Activated CD4-positive, alpha-beta T cell treated with anti-CD3 and anti-CD28 coated beads for 36 hours (primary cell): ENCODE measurements at regions not wholly inside any gene's neighbourhood (a gene's known extent, or its start where the extent isn't known, plus 50 kb on each side); places are given as distances from the start of the nearest gene placed in this dataset.
A peak's percentile ranks its signal among the peaks of the same experiment; 100 is the strongest.
"Not testable (repeated sequence)": the region's sequence is repeated elsewhere in the genome, so short reads cannot be mapped to it uniquely, and the experiment has no call there.

Experiments
- ATAC-seq: fragments of 200-7000 bp; cut with Tn5 transposase; one replicate; pipeline ENCODE4 v1.10.0; 2021; ENCODE audit warnings: mild to moderate bottlenecking, moderate library complexity
- CTCF ChIA-PET: fragments of 350-600 bp; sonication (Branson Sonifier 250); formaldehyde crosslinking; loops from one replicate; lab custom pipeline; 2021; ENCODE audit warnings: antibody characterized with exemption; lab: Charles Lee
- POLR2A ChIA-PET: fragments of 350-600 bp; sonication (Branson Sonifier 250); formaldehyde crosslinking; loops from one replicate; lab custom pipeline; 2021; ENCODE audit warnings: antibody characterized with exemption, inconsistent platforms; lab: Charles Lee
- DNase-seq: peaks from one replicate; pipeline ENCODE4 v3.0.0-alpha.2; 2020
- H3K27ac Mint-ChIP-seq: one replicate; pipeline ENCODE4 v1.8.0; 2021; ENCODE audit warnings: mixed read lengths
- H3K27me3 Mint-ChIP-seq: one replicate; pipeline ENCODE4 v1.8.0; 2021; ENCODE audit warnings: mixed read lengths
- H3K36me3 Mint-ChIP-seq: one replicate; pipeline ENCODE4 v1.8.0; 2021; ENCODE audit warnings: low read depth, mixed read lengths
- H3K4me1 Mint-ChIP-seq: one replicate; pipeline ENCODE4 v1.8.0; 2021; ENCODE audit warnings: mixed read lengths
- H3K4me3 Mint-ChIP-seq: one replicate; pipeline ENCODE4 v1.8.0; 2021; ENCODE audit warnings: mild to moderate bottlenecking, moderate library complexity, mixed read lengths
- H3K9me3 Mint-ChIP-seq: one replicate; pipeline ENCODE4 v1.8.0; 2021; ENCODE audit warnings: low read depth, mixed read lengths
- intact Hi-C, 2 experiments: fragments of 100-400 bp; cut with DNase I in 1 of 2; cut with micrococcal nuclease in 1 of 2; formaldehyde crosslinking; loops; one replicate each; pipeline versions ENCODE4 v1.14.2 to v1.15.1; 2022 to 2024; cut with DNase I, micrococcal nuclease

DNA sequence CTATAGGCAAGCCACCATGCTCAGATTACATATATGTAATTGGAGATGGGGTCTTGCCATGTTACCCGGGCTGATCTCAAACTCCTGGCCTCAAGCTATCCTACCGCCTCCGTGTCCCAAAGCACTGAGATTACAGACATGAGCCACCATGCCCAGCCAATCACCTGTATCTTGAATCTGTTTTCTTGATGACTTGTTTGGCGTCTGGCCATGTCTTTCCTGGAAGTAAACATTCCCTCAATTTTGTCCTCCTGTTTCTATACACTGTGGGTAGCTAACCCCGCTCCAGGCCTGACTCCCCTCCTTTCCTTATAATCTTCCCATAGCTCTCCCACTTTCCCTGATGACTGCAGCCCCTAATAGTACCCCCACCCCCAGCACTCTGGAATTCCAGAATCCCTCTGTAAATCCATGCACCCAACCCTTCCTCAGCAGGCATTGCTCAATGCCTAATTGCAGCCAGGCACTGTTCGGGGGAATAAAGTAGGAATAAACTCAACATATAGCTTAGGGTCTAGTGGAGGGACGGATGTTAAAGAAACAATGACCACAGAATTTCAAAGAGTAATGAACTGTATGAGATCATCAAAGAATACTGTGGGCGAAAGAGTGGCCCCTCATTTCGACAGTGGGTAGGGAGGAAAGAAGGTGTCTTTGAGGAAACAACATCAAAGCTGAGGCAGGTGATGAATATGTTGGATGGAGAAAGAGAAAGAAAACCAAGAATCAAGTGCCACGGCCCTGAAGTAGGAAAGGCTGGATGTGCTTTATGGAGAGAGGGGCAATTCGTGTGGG is 161.5 kb downstream of the ADSS2 start:
- ChIA-PET CTCF (interaction anchor here (3.3 kb wide), 1 partner anchor 9 kb away, joined by 13 read pairs; no protein-coding TSS in a partner anchor), POLR2A (no interaction called here)
- Mint-ChIP-seq H3K4me3 (no peak overlapping the region), H3K4me1 (peaks cover 10% of the 10 kb centered on the region), H3K27ac (no peak overlapping the region), H3K36me3 (no peaks in the 10 kb centered on the region), H3K27me3 (no peaks in the 10 kb centered on the region), H3K9me3 (peaks cover 5% of the 10 kb centered on the region)
- no peak for ATAC-seq
- intact Hi-C loops, result no loop called here
- no peak for DNase-seq

DNA sequence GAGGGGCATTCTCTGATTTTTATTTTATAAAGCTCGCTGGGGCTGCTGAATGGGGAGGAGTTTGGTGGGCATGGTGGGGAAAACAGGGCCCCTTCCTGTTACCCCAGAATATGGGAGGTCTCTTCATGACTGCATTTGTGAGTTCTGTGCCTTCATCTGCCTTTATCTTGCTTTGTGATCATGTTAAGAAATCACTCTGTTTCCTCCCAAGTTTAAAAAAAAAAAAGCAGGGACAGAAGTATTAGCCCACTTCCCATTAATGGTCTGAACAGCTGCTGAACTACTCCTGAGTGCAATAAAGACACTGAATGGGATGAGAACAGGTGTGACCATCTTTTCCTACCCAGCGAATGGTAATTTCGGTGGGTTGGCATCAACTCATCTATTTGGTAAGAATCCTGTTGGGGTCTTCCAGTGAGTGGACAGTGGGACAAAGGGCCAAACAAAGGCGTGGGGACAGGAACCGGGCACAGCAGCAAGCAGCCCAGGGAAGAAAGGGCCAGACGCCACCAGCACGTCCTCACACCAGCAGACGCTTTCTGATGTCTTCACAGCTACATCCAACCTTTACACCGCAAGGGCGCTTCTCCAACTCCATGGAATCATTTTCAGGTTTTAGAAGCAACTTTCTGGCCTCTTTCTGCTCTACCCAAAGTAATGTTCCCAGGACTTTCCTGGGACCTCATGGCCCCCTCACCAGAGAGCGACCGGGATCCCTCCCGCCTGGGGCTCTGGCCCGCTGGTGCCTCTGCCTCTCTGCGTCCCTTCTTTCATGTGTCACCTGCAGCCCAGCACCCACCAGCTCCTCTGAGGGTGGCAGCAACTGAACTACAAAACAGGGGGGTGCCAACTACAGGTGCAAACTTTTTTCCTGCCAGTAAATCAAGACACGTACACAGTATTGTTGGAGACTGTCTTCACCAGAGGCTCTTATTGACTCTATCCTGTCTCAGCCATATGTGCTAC is 160.2 kb downstream of the ADSS2 start:
- Mint-ChIP-seq H3K36me3 (no peaks in the 10 kb centered on the region), H3K4me3 (no peak overlapping the region), H3K27ac (no peak overlapping the region), H3K4me1 (peaks cover 10% of the 10 kb centered on the region), H3K9me3 (peaks cover 5% of the 10 kb centered on the region), H3K27me3 (no peaks in the 10 kb centered on the region)
- ChIA-PET POLR2A (no interaction called here), CTCF (interaction anchor here (3.3 kb wide), 1 partner anchor 8 kb away, joined by 13 read pairs; no protein-coding TSS in a partner anchor)
- intact Hi-C loops, result no loop called here
- DNase-seq, result no peak
- ATAC-seq, result no peak

DNA sequence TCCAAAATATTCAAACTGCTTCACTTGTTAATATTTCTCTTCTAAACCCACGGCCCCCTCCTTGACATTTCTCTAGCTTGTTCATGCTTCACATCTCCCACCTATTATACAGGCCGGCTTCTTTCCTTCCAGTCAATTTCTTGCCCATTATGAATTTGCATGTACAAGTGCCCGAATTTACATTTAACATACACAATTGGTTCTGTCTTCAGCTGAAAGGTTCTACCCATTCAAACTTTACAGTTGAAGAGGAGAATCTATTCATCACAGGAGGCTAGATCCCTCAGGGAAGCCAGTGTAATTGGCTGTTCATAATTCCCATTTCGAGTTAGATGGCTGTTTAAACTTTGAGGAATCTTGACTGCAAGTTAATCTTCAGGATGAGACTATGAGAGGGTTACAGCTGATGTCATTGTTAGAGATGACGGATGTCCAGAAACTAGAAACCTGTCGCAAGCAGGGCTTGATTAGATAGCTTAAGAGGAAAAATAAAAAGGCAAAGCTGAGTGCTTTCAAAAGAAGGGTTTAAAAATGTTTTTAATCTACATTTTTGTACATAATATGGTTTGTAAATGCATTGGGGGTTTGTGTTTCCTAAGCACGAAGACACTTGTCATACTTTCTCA is 157.0 kb downstream of the ADSS2 start:
- Mint-ChIP-seq H3K4me1 (peaks cover 16% of the 10 kb centered on the region), H3K27me3 (no peaks in the 10 kb centered on the region), H3K36me3 (no peaks in the 10 kb centered on the region), H3K9me3 (no peaks in the 10 kb centered on the region), H3K4me3 (no peak overlapping the region), H3K27ac (no peak overlapping the region)
- no peak for DNase-seq
- no peak for ATAC-seq
- intact Hi-C loops, result no loop called here
- POLR2A ChIA-PET, result no interaction called here
- CTCF ChIA-PET, result interaction anchor here (1.6 kb wide), 1 partner anchor 11 kb away, joined by 5 read pairs; no protein-coding TSS in a partner anchor

DNA sequence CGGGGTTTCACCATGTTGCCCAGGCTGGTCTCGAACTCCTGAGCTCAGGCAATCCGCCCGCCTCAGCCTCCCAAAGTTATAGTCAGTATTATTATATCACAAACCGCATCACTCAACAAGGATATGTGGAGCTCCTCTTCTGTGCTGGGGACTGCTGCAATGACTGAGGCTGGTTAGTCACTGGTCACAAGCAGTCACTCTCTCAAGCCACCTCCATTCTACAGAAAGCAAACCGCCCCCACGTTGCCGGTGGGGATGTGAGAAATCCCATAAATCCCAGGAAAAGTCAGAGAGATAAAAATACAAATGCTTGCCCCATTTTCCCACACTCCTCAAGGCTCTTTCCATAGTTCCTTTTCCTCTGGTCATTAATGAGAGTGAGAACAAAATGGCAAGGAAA is 155.7 kb downstream of the ADSS2 start:
- H3K4me3 Mint-ChIP-seq, result no peak overlapping the region
- CTCF ChIA-PET, result no interaction called here

DNA sequence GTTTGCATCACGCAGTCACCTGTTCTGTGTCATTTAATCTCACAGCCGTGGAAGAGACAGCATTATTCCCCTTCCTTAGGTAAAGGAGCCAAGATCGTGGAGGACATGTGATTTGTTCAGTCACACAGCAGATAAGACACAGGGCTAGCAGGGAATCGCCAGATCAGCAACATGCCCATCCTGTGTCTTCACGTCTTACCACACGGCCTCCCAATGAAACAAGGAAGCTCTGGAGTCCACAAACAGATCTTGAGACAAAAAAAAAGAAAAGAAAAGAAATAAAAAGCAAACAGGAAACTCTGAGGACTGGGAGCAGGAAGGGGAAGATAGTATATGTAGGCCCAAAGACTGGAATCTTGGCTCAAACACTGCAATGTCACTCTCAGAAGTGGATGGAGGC is 155.3 kb downstream of the ADSS2 start:
- ChIA-PET POLR2A (no interaction called here), CTCF (interaction anchor here (0.7 kb wide), 1 partner anchor 375 kb away, joined by 3 read pairs; no protein-coding TSS in a partner anchor)
- Mint-ChIP-seq H3K9me3 (no peaks in the 10 kb centered on the region), H3K36me3 (no peaks in the 10 kb centered on the region), H3K27me3 (no peaks in the 10 kb centered on the region), H3K4me1 (peaks cover 8% of the 10 kb centered on the region), H3K4me3 (no peak overlapping the region), H3K27ac (no peak overlapping the region)
- intact Hi-C loops, result no loop called here
- ATAC-seq (no peak), DNase-seq (no peak)

More for the DNA sequence above, 155.7 kb downstream of the ADSS2 start:
- intact Hi-C loops, result no loop called here
- H3K36me3 Mint-ChIP-seq, result no peaks in the 10 kb centered on the region
- no peak for DNase-seq
- H3K9me3 Mint-ChIP-seq, result no peaks in the 10 kb centered on the region
- no peak overlapping the region for H3K27ac Mint-ChIP-seq
- peaks cover 12% of the 10 kb centered on the region for H3K4me1 Mint-ChIP-seq
- ATAC-seq, result no peak
- POLR2A ChIA-PET, result no interaction called here
- no peaks in the 10 kb centered on the region for H3K27me3 Mint-ChIP-seq

DNA sequence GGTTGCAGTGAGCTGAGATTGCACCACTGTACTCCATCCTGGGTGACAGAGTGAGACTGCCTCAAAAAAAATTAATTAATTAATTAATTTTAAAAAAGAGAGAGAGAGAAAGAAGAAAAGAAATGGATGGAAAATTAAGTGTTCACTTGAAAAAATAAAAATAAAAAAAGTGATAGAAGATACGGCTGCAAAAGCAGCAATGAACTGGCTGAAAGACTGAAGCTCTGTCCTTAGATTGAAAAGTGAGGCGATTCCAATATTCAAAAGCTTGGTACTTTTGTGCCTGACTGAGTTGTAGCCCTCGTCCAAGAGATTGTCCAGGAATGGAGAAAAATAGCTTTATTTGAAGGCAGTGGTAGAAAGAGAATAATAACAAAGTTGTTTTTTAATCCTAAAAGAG is 154.6 kb downstream of the ADSS2 start:
- DNase-seq, result no peak
- Mint-ChIP-seq H3K4me3 (no peak overlapping the region), H3K36me3 (no peaks in the 10 kb centered on the region), H3K27ac (no peak overlapping the region), H3K9me3 (no peaks in the 10 kb centered on the region), H3K4me1 (peaks cover 6% of the 10 kb centered on the region), H3K27me3 (no peaks in the 10 kb centered on the region)
- intact Hi-C loops, result no loop called here
- CTCF ChIA-PET, result interaction anchor here (0.7 kb wide), 3 partner anchors 9 to 375 kb away, joined by 3 read pairs; no protein-coding TSS in a partner anchor
- no peak for ATAC-seq
- POLR2A ChIA-PET, result no interaction called here

DNA sequence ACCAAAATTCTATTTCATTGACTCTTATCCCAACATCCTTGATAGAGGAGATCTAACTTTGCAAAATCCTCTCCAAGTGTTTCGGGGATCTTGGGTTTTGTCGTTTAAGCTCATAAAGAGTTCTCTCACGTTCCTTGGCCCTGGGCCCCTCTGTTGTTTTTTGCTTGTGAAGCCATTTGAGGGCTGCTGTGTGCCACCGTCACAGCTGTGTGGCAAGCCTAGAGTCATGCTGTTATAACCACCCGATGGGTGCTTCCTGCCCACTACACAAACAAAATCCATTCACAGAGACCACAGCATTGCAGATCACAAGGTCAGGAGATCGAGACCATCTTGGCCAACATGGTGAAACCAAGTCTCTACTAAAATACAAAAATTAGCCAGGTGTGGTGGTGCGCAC is 154.1 kb downstream of the ADSS2 start:
- Mint-ChIP-seq H3K27ac (no peak overlapping the region), H3K4me3 (no peak overlapping the region), H3K9me3 (no peaks in the 10 kb centered on the region), H3K4me1 (peaks cover 6% of the 10 kb centered on the region), H3K27me3 (no peaks in the 10 kb centered on the region), H3K36me3 (no peaks in the 10 kb centered on the region)
- intact Hi-C loops, result no loop called here
- ChIA-PET POLR2A (no interaction called here), CTCF (interaction anchor here (0.7 kb wide), 1 partner anchor 30 kb away, joined by 3 read pairs; no protein-coding TSS in a partner anchor)
- DNase-seq, result no peak
- ATAC-seq, result no peak

DNA sequence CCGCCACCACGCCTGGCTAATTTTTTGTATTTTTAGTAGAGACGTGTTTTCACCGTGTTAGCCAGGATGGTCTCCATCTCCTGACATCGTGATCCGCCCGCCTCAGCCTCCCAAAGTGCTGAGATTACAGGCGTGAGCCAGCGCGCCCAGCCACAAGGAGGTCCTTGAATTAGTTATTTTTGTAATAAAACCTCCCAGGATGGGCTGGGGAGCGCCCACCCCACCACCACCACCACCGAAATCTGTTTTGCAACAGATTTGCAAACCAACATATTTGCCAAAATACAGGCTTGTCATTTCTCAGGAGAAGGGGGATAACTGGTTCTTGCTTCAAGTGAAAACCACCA is 151.7 kb downstream of the ADSS2 start:
- H3K4me3 Mint-ChIP-seq, intact Hi-C loops: not testable (repeated sequence)

DNA sequence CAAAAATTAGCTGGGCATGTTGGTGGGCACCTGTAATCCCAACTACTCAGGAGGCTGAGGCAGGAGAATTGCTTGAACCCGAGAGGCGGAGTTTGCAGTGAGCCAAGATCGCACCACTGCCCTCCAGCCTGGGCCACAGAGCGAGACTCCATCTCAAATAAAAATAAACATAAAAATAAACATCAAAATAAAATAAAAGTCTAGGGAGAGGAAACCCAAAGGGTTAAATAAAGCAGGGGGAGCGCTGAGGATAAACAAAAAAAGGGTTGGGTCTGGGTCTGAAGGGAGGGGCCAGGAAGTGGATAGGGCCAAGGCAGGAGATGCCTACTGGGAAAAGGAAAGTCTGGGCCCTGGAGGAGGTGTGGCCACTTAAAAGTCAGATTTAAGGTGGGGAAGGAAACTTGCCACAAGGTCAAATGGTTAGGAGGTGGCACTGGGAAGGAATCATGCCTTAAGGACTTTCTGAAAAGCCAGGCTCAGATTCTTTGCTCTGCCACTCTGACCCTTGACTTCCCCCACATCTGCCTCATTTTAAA is 150.0 kb downstream of the ADSS2 start:
- DNase-seq (no peak), ATAC-seq (no peak)
- H3K36me3 Mint-ChIP-seq, result no peaks in the 10 kb centered on the region
- no peak overlapping the region for H3K27ac Mint-ChIP-seq
- intact Hi-C loops, result no loop called here
- H3K27me3 Mint-ChIP-seq, result no peaks in the 10 kb centered on the region
- no peak overlapping the region for H3K4me3 Mint-ChIP-seq
- H3K9me3 Mint-ChIP-seq, result no peaks in the 10 kb centered on the region
- CTCF ChIA-PET, result interaction anchor here (0.6 kb wide), 1 partner anchor 19 kb away, joined by 9 read pairs; no protein-coding TSS in a partner anchor
- POLR2A ChIA-PET, result no interaction called here
- peaks cover 11% of the 10 kb centered on the region for H3K4me1 Mint-ChIP-seq

More for the DNA sequence above, 151.7 kb downstream of the ADSS2 start:
- POLR2A ChIA-PET, H3K36me3 Mint-ChIP-seq, DNase-seq, H3K9me3 Mint-ChIP-seq, ATAC-seq, H3K27me3 Mint-ChIP-seq: not testable (repeated sequence)
- CTCF ChIA-PET, result interaction anchor here (0.6 to 1.7 kb wide), 15 partner anchors 11 to 956 kb away, joined by 3 to 13 read pairs (median 4); no protein-coding TSS in a partner anchor
- H3K4me1 Mint-ChIP-seq, result peaks cover 11% of the 10 kb centered on the region
- peak overlapping the region; percentile 82 for H3K27ac Mint-ChIP-seq

DNA sequence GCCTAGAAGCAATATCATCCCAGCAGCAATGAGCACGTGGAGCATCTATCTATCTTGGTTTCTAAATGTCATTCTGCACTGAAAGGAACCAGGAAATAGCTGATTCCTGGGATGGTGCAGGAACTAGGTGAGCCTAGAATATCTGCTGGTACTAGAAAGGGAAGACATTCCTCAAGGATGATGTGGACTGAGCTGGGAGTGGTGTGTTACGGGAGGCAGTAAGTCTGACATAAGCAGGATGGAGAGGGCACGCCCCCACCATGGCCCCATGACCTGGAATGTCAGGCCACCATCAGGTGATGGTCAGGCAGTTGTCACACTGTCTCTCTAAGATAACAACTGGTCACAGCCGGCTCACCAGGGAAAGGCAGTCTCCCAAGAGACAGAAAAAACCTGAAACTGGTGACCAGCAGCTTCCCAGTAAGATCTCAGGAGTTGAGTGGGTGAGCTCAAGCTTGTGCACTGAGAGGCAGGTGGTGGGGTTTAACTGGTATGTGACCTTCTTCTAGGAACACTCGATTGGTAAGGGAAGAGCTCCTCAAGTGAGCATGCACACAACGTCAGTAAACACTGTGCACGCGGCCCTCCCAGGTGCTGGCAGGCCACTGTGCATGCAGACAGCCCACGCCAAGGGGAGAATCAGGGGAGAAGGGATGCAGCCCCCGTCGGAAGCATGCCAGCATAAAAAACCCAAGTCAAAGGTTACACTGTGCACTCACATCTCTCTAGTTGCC is 148.7 kb downstream of the ADSS2 start:
- no peak for ATAC-seq
- ChIA-PET CTCF (interaction anchor here (0.8 kb wide), 1 partner anchor 22 kb away, joined by 3 read pairs; no protein-coding TSS in a partner anchor), POLR2A (no interaction called here)
- intact Hi-C loops, result no loop called here
- no peaks in the 10 kb centered on the region for H3K27me3 Mint-ChIP-seq
- H3K4me1 Mint-ChIP-seq, result peaks cover 11% of the 10 kb centered on the region
- no peak overlapping the region for H3K4me3 Mint-ChIP-seq
- H3K36me3 Mint-ChIP-seq, result no peaks in the 10 kb centered on the region
- no peak for DNase-seq
- H3K9me3 Mint-ChIP-seq, result peaks cover 4% of the 10 kb centered on the region
- no peak overlapping the region for H3K27ac Mint-ChIP-seq
